IMR-90 (cell line): ENCODE measurements at regions not wholly inside any gene's neighbourhood (a gene's known extent, or its start where the extent isn't known, plus 50 kb on each side); places are given as distances from the start of the nearest gene placed in this dataset.

Experiments used
- ATAC-seq: fragments of 200-7000 bp; cut with Tn5 transposase; 2 replicates; pipeline ENCODE4 v1.9.1; 2020; ENCODE audit warnings: low read depth, mild to moderate bottlenecking, moderate library complexity
- BruUV-seq: library from RNA; stranded (reverse); fragments of 400-500 nt; replicated peaks from 2 replicates; lab custom pipeline; 2021; lab: Mats Ljungman, UMichigan
- CTCF ChIA-PET: fragments of 300-600 bp; formaldehyde crosslinking; extraction: SDS; loops from one replicate; lab custom pipeline; 2021; ENCODE audit warnings: antibody characterized with exemption; lab: Yijun Ruan, JAX
- POLR2A ChIA-PET: fragments of 300-600 bp; sonication (Branson Sonifier 250); formaldehyde crosslinking; loops from one replicate; lab custom pipeline; 2022; ENCODE audit warnings: antibody characterized with exemption; ENCODE audit not compliant: unreplicated experiment; lab: Charles Lee
- DNase-seq: peaks from one replicate; pipeline ENCODE4 v3.0.0; 2013
- H2AFZ ChIP-seq: replicated peaks from 2 replicates; pipeline ENCODE3; 2013; ENCODE audit warnings: low read length, mild to moderate bottlenecking; ENCODE audit not compliant: poor library complexity
- H2AK5ac ChIP-seq: 2 replicates; pipeline ENCODE4 v1.6.1; 2013; ENCODE audit warnings: low read depth, low read length, inconsistent platforms
- H2AK9ac ChIP-seq: replicated peaks from 2 replicates; pipeline ENCODE3; 2013; ENCODE audit warnings: mild to moderate bottlenecking, low read depth, low read length, moderate library complexity; ENCODE audit not compliant: poor library complexity
- H2BK120ac ChIP-seq: 2 replicates; pipeline ENCODE4 v1.6.1; 2013; ENCODE audit warnings: low read depth, low read length, inconsistent platforms
- H2BK15ac ChIP-seq: 3 replicates; pipeline ENCODE4 v1.6.1; 2013; ENCODE audit warnings: low read depth, low read length, inconsistent platforms
- H2BK20ac ChIP-seq: 2 replicates; pipeline ENCODE4 v1.6.1; 2013; ENCODE audit warnings: low read depth, mild to moderate bottlenecking, inconsistent platforms, low read length, moderate library complexity
- H2BK5ac ChIP-seq: 2 replicates; pipeline ENCODE4 v1.6.1; 2013; ENCODE audit warnings: mild to moderate bottlenecking, low read depth, low read length, inconsistent platforms; ENCODE audit not compliant: poor library complexity, severe bottlenecking
- H3K14ac ChIP-seq: replicated peaks from 2 replicates; pipeline ENCODE4 v1.6.1; 2013; ENCODE audit warnings: low read depth, low read length, inconsistent platforms
- H3K18ac ChIP-seq: 2 replicates; pipeline ENCODE4 v1.6.1; 2013; ENCODE audit warnings: low read depth, low read length, control low read depth
- H3K23ac ChIP-seq: 2 replicates; pipeline ENCODE4 v1.6.1; 2013; ENCODE audit warnings: low read depth, low read length, inconsistent platforms
- H3K27ac ChIP-seq: 2 replicates; pipeline ENCODE4 v1.5.1; 2013; ENCODE audit warnings: mild to moderate bottlenecking, control low read depth, low read length; ENCODE audit not compliant: insufficient read depth
- H3K27me3 ChIP-seq: 2 replicates; pipeline ENCODE4 v1.6.1; 2013; ENCODE audit warnings: low read length; ENCODE audit not compliant: control insufficient read depth, insufficient read depth
- H3K36me3 ChIP-seq: 2 replicates; pipeline ENCODE4 v1.6.1; 2013; ENCODE audit warnings: low read length, mixed read lengths; ENCODE audit not compliant: control insufficient read depth, insufficient read depth
- H3K4ac ChIP-seq: 2 replicates; pipeline ENCODE4 v1.6.1; 2013; ENCODE audit warnings: low read depth, low read length, inconsistent platforms
- H3K4me1 ChIP-seq: 2 replicates; pipeline ENCODE4 v1.6.1; 2013; ENCODE audit warnings: low read length, mixed read lengths; ENCODE audit not compliant: control insufficient read depth, insufficient read depth
- H3K4me2 ChIP-seq: 2 replicates; pipeline ENCODE4 v1.6.1; 2013; ENCODE audit warnings: low read depth, mild to moderate bottlenecking, control low read depth, low read length, moderate library complexity
- H3K4me3 ChIP-seq: 2 replicates; pipeline ENCODE4 v1.5.1; 2013; ENCODE audit warnings: low read depth, mild to moderate bottlenecking, control low read depth, low read length, moderate library complexity; ENCODE audit not compliant: insufficient read depth
- H3K56ac ChIP-seq: 2 replicates; pipeline ENCODE4 v1.6.1; 2013; ENCODE audit warnings: low read length, inconsistent platforms; ENCODE audit not compliant: insufficient read depth; ENCODE audit errors: extremely low read depth
- H3K79me1 ChIP-seq, 2 experiments: 2 replicates each; pipeline ENCODE4 v1.6.1; 2013; ENCODE audit warnings: low read length in 2 of 2, inconsistent platforms in 1 of 2, low read depth in 1 of 2
- H3K9ac ChIP-seq: 2 replicates; pipeline ENCODE4 v1.6.1; 2013; ENCODE audit warnings: low read depth, low read length, control low read depth
- H3K9me1 ChIP-seq: 2 replicates; pipeline ENCODE4 v1.6.1; 2013; ENCODE audit warnings: low read length, inconsistent platforms; ENCODE audit not compliant: insufficient read depth
- H3K9me3 ChIP-seq: 2 replicates; pipeline ENCODE4 v1.6.1; 2013; ENCODE audit warnings: low read length; ENCODE audit not compliant: control insufficient read depth, insufficient read depth
- H4K20me1 ChIP-seq: 2 replicates; pipeline ENCODE4 v1.6.1; 2013; ENCODE audit warnings: low read length, inconsistent platforms; ENCODE audit not compliant: insufficient read depth
- H4K5ac ChIP-seq: 2 replicates; pipeline ENCODE4 v1.6.1; 2013; ENCODE audit warnings: mild to moderate bottlenecking, low read depth, low read length, control low read depth
- H4K8ac ChIP-seq, 2 experiments: 2 replicates each; pipeline ENCODE4 v1.6.1; 2013; ENCODE audit warnings: low read depth in 2 of 2, low read length in 2 of 2, control low read depth in 1 of 2, inconsistent platforms in 1 of 2
- H4K91ac ChIP-seq: 2 replicates; pipeline ENCODE4 v1.6.1; 2013; ENCODE audit warnings: low read depth, low read length, inconsistent platforms; ENCODE audit not compliant: insufficient read depth
- ELK1 ChIP-seq: fragments of 150-350 bp; IDR thresholded peaks from 2 replicates; pipeline ENCODE4 v1.6.1; 2016; ENCODE audit warnings: low read depth, mild to moderate bottlenecking, low read length, moderate library complexity, borderline replicate concordance
- WGBS, 2 experiments: methylation state at CpG; one replicate each; pipeline versions ENCODE4 v1.1.5 to v1.1.7; 2013; ENCODE audit warnings: missing lambda C conversion rate in 2 of 2; ENCODE audit not compliant: insufficient read length in 1 of 2; ENCODE audit errors: extremely low coverage in 2 of 2; 5-methylcytosine and 5-hydroxymethylcytosine counted together
- dilution Hi-C: fragments of 300-500 bp; cut with HindIII; formaldehyde crosslinking; loops from one replicate; pipeline ENCODE4 v1.14.3; 2018; ENCODE audit warnings: low sequenced_read_pairs; ENCODE audit not compliant: unreplicated experiment
- in situ Hi-C: fragments of 300-500 bp; cut with MboI; formaldehyde crosslinking; loops from 3 replicates; pipeline ENCODE4 v1.14.3; 2019; ENCODE audit warnings: low sequenced_read_pairs, inconsistent platforms, mixed read lengths
- intact Hi-C: fragments of 100-400 bp; cut with micrococcal nuclease; formaldehyde crosslinking; loops from 2 replicates; pipeline ENCODE4 v1.10.0; 2022

GRCh38 chr3:35970793-35971192 lies 331.5 kb downstream of the ARPP21 start:
- no peak overlapping the region for H3K56ac ChIP-seq
- ChIA-PET CTCF (no interaction called here), POLR2A (no interaction called here)
- H4K8ac ChIP-seq, result no peak overlapping the region
- H3K36me3 ChIP-seq, result no peaks in the 10 kb centered on the region
- no peak overlapping the region for H2AK9ac ChIP-seq
- TF ChIP-seq ELK1, result no peak
- no peak overlapping the region for H2BK120ac ChIP-seq
- dilution Hi-C loops, result no loop called here
- no peak overlapping the region for H3K4me2 ChIP-seq
- BruUV-seq, result no TSS peak
- H2BK15ac ChIP-seq, result no peak overlapping the region
- H2BK20ac ChIP-seq, result no peak overlapping the region
- H3K4me1 ChIP-seq, result no peaks in the 10 kb centered on the region
- DNase-seq (no peak), ATAC-seq (no peak)
- in situ Hi-C loops, result no loop called here
- intact Hi-C loops, result loop anchor here (1.0 kb wide), 1 partner anchor 730 kb away; no protein-coding TSS in a partner anchor
- no peaks in the 10 kb centered on the region for H4K20me1 ChIP-seq
- H3K79me1 ChIP-seq, result no peaks in the 10 kb centered on the region
- no peak overlapping the region for H4K91ac ChIP-seq
- no peak overlapping the region for H3K4ac ChIP-seq
- H2AFZ ChIP-seq, result no peak overlapping the region
- no peak overlapping the region for H4K5ac ChIP-seq
- H3K14ac ChIP-seq, result no peak overlapping the region
- WGBS, 2 experiments, result no CpG with 5 or more reads among the region's 2 CpGs
- H2AK5ac ChIP-seq, result no peak overlapping the region
- no peaks in the 10 kb centered on the region for H3K9me3 ChIP-seq
- no peak overlapping the region for H2BK5ac ChIP-seq
- H3K18ac ChIP-seq, result no peak overlapping the region
- H3K27me3 ChIP-seq, result no peaks in the 10 kb centered on the region
- no peak overlapping the region for H3K4me3 ChIP-seq
- H3K9me1 ChIP-seq, result no peaks in the 10 kb centered on the region
- no peak overlapping the region for H3K9ac ChIP-seq
- no peak overlapping the region for H3K23ac ChIP-seq
- H3K27ac ChIP-seq, result no peak overlapping the region
